ENCODE measurements at regions not wholly inside any gene's neighbourhood (a gene's known extent, or its start where the extent isn't known, plus 50 kb on each side); places are given as distances from the start of the nearest gene placed in this dataset.
"Not testable (repeated sequence)": the region's sequence is repeated elsewhere in the genome, so short reads cannot be mapped to it uniquely, and the experiment has no call there.

- FAIRE-seq = no peak
Observed at GRCh38 chr11:116698080-116698479, 74.7 kb downstream of the BUD13 start.

GRCh38 chr11:116697639-116698038, 75.1 kb downstream of the BUD13 start:
- no peak for FAIRE-seq

GRCh38 chr11:116697011-116697410, 75.8 kb downstream of the BUD13 start:
- FAIRE-seq = no peak

GRCh38 chr11:116696381-116696941, 76.3 kb downstream of the BUD13 start:
- FAIRE-seq = no peak

- FAIRE-seq = no peak
Observed at GRCh38 chr11:116695657-116696254, 77.0 kb downstream of the BUD13 start.

- FAIRE-seq = no peak
Observed at GRCh38 chr11:116694815-116695590, 77.8 kb downstream of the BUD13 start.

GRCh38 chr11:116694349-116694725, 78.5 kb downstream of the BUD13 start:
- no peak for FAIRE-seq

GRCh38 chr11:116693593-116694348, 79.0 kb downstream of the BUD13 start:
- no peak for FAIRE-seq

GRCh38 chr11:116693102-116693570, 79.7 kb downstream of the BUD13 start:
- no peak for FAIRE-seq

- FAIRE-seq = no peak
Observed at GRCh38 chr11:116692318-116693101, 80.3 kb downstream of the BUD13 start.

GRCh38 chr11:116691771-116692177, 81.0 kb downstream of the BUD13 start:
- no peak for FAIRE-seq

- FAIRE-seq = no peak
Observed at GRCh38 chr11:116690611-116691010, 82.2 kb downstream of the BUD13 start.

- no peak for FAIRE-seq
Observed at GRCh38 chr11:116689413-116690127, 83.2 kb downstream of the BUD13 start.

GRCh38 chr11:116688202-116688540, 84.6 kb downstream of the BUD13 start:
- FAIRE-seq = no peak

- FAIRE-seq = no peak
Observed at GRCh38 chr11:116687458-116688201, 85.2 kb downstream of the BUD13 start.

GRCh38 chr11:116686866-116687265, 85.9 kb downstream of the BUD13 start:
- no peak for FAIRE-seq

- FAIRE-seq = no peak
Observed at GRCh38 chr11:116683982-116684381, 88.8 kb downstream of the BUD13 start.

- no peak for FAIRE-seq
Observed at GRCh38 chr11:116680349-116681125, 92.2 kb downstream of the BUD13 start.

- FAIRE-seq = no peak
Observed at GRCh38 chr11:116678887-116679286, 93.9 kb downstream of the BUD13 start.

GRCh38 chr11:116667318-116667717, 105.5 kb downstream of the BUD13 start:
- FAIRE-seq = not testable (repeated sequence)

Data from islet of Langerhans (tissue), 1 donor.